K562 (cell line): ENCODE measurements at regions not wholly inside any gene's neighbourhood (a gene's known extent, or its start where the extent isn't known, plus 50 kb on each side); places are given as distances from the start of the nearest gene placed in this dataset.
A peak's percentile ranks its signal among the peaks of the same experiment; 100 is the strongest.

Source experiments
- ATAC-seq: fragments of 200-7000 bp; cut with Tn5 transposase; 3 replicates; pipeline ENCODE4 v1.9.1; 2020; ENCODE audit warnings: moderate library complexity
- BruUV-seq: library from RNA; stranded (reverse); fragments of 400-500 nt; replicated peaks from 2 replicates; lab custom pipeline; 2021; lab: Mats Ljungman, UMichigan
- CTCF ChIA-PET: fragments of 300-600 bp; formaldehyde crosslinking; extraction: SDS; loops from one replicate; lab custom pipeline; 2021; ENCODE audit warnings: low intra/inter-chr PET ratio; lab: Yijun Ruan, JAX
- POLR2A ChIA-PET: fragments of 300-600, 350-650 bp; sonication (Branson Sonifier 250); formaldehyde crosslinking; extraction: SDS; loops from one replicate; lab custom pipeline; 2021; ENCODE audit warnings: antibody characterized with exemption, inconsistent platforms; lab: Yijun Ruan, JAX
- DNase-seq, 4 experiments: peaks; one replicate each; pipeline versions ENCODE4 v3.0.0 to v3.0.0-alpha.2; 2011 to 2018; ENCODE audit warnings: low spot score in 3 of 4, mixed read lengths in 3 of 4; ENCODE audit errors: extremely low read depth in 1 of 4
- FAIRE-seq: peaks from 2 replicates; lab custom pipeline; 2011; peaks lifted over from hg19 to GRCh38; lab: Jason Lieb, UNC
- H2AFZ ChIP-seq: 2 replicates; pipeline ENCODE4 v1.6.0; 2011; ENCODE audit warnings: low read depth, low read length, control low read depth, inconsistent platforms
- H3K27ac ChIP-seq: fragments of 200-600 bp; 3 replicates; pipeline ENCODE4 v1.8.0; 2011; ENCODE audit warnings: low read depth, mild to moderate bottlenecking, control low read depth, inconsistent platforms, low read length, moderate library complexity, mixed read lengths; ENCODE audit errors: extremely low read depth
- H3K27me3 ChIP-seq, 2 experiments: fragments of 300-600 bp in 1 of 2; 2 replicates in 1 of 2; 3 replicates in 1 of 2; pipeline versions ENCODE4 v1.6.0 to v1.8.0; 2011; ENCODE audit warnings: inconsistent platforms in 2 of 2, low read length in 2 of 2, mild to moderate bottlenecking in 1 of 2, mixed read lengths in 1 of 2, moderate library complexity in 1 of 2; ENCODE audit not compliant: control insufficient read depth in 2 of 2, insufficient read depth in 2 of 2
- H3K36me3 ChIP-seq: fragments of 300-600 bp; 3 replicates; pipeline ENCODE4 v1.8.0; 2011; ENCODE audit warnings: mild to moderate bottlenecking, low read length, inconsistent platforms; ENCODE audit not compliant: control insufficient read depth, insufficient read depth
- H3K4me1 ChIP-seq, 2 experiments: fragments of 200-600 bp in 1 of 2; replicated peaks in 1 of 2; 2 replicates in 1 of 2; 3 replicates in 1 of 2; pipeline versions ENCODE4 v1.5.1 to v1.8.0; 2011; ENCODE audit warnings: inconsistent platforms in 2 of 2, low read length in 2 of 2, mild to moderate bottlenecking in 1 of 2, mixed read lengths in 1 of 2, moderate library complexity in 1 of 2; ENCODE audit not compliant: control insufficient read depth in 2 of 2, insufficient read depth in 2 of 2
- H3K4me2 ChIP-seq: 2 replicates; pipeline ENCODE4 v1.6.1; 2011; ENCODE audit warnings: low read length, control low read depth, inconsistent platforms, mixed read lengths; ENCODE audit not compliant: insufficient read depth
- H3K4me3 ChIP-seq: fragments of 200-600 bp; sonication (generic), shearing (Covaris generic); 2 replicates; pipeline ENCODE4 v1.5.1; 2016; ENCODE audit warnings: control low read depth, inconsistent platforms
- H3K79me2 ChIP-seq: fragments of 200-600 bp; 3 replicates; pipeline ENCODE4 v1.8.0; 2011; ENCODE audit warnings: low read length, inconsistent platforms; ENCODE audit not compliant: control insufficient read depth, insufficient read depth
- H3K9ac ChIP-seq, 2 experiments: 2 replicates each; pipeline versions ENCODE4 v1.6.0 to v1.6.1; 2011; ENCODE audit warnings: low read depth in 2 of 2, low read length in 2 of 2, control low read depth in 1 of 2, inconsistent platforms in 1 of 2, mild to moderate bottlenecking in 1 of 2, mixed read lengths in 1 of 2; ENCODE audit not compliant: insufficient read depth in 1 of 2
- H3K9me1 ChIP-seq: one replicate; pipeline ENCODE4 v1.6.0; 2011; ENCODE audit warnings: inconsistent platforms, mild to moderate bottlenecking, low read length, moderate library complexity; ENCODE audit not compliant: control insufficient read depth, insufficient read depth
- H3K9me3 ChIP-seq: replicated peaks from 2 replicates; pipeline ENCODE4 v1.5.1; 2011; ENCODE audit warnings: low read depth, low read length, inconsistent platforms; ENCODE audit not compliant: control insufficient read depth, insufficient read depth
- H4K20me1 ChIP-seq: replicated peaks from 2 replicates; pipeline ENCODE4 v1.6.1; 2011; ENCODE audit warnings: low read length, inconsistent platforms, mixed read lengths; ENCODE audit not compliant: control insufficient read depth, insufficient read depth
- BRF2 ChIP-seq: IDR thresholded peaks from 3 replicates; pipeline ENCODE4 v1.6.1; 2011; ENCODE audit warnings: borderline replicate concordance, mild to moderate bottlenecking; ENCODE audit not compliant: insufficient read length, insufficient read depth
- C11orf30 ChIP-seq: fragments of 450-650 bp; IDR thresholded peaks from 2 replicates; pipeline ENCODE4 v1.6.1; 2016; ENCODE audit warnings: low read depth, mild to moderate bottlenecking
- DACH1 ChIP-seq: fragments of 450-650 bp; IDR thresholded peaks from 2 replicates; pipeline ENCODE4 v1.6.1; 2018; ENCODE audit not compliant: partially characterized antibody
- ETV1 ChIP-seq: fragments of 450-650 bp; conservative IDR thresholded peaks from 2 replicates; pipeline ENCODE4 v1.6.1; 2016; ENCODE audit warnings: missing genetic modification characterization, control low read depth, low read depth, missing compliant biosample characterization
- ETV5 ChIP-seq: sonication (generic); formaldehyde crosslinking; IDR thresholded peaks from 2 replicates; pipeline ENCODE4 v1.4.0; 2020; ENCODE audit warnings: low read depth, mild to moderate bottlenecking, missing genetic modification reagents
- HMBOX1 ChIP-seq: sonication (generic); IDR thresholded peaks from 2 replicates; pipeline ENCODE4 v1.6.1; 2016
- NEUROD1 ChIP-seq: fragments of 150-350 bp; IDR thresholded peaks from 2 replicates; pipeline ENCODE4 v1.6.1; 2014; ENCODE audit warnings: borderline replicate concordance, low read length, low read depth; ENCODE audit not compliant: partially characterized antibody
- PRMT5 ChIP-seq: sonication (generic); formaldehyde crosslinking; IDR thresholded peaks from 2 replicates; pipeline ENCODE4 v1.5.0; 2020; ENCODE audit warnings: missing genetic modification reagents
- SLC30A9 ChIP-seq: fragments of 250-450 bp; sonication (Bioruptor Pico); IDR thresholded peaks from 2 replicates; pipeline ENCODE4 v1.8.0; 2022; ENCODE audit warnings: mild to moderate bottlenecking, moderate library complexity
- SMARCB1 ChIP-seq: IDR thresholded peaks from 2 replicates; pipeline ENCODE4 v1.6.1; 2011; ENCODE audit warnings: improper control_type of control experiment, low read depth; ENCODE audit not compliant: insufficient read length
- ZNF780A ChIP-seq: fragments of 250-450 bp; sonication (Bioruptor Pico); IDR thresholded peaks from 2 replicates; pipeline ENCODE4 v1.5.0; 2021; ENCODE audit warnings: mild to moderate bottlenecking
- WGBS: fragments of 100-300 bp; shearing (Covaris generic); methylation state at CpG from one replicate; pipeline ENCODE4 v1.1.6; 2016; ENCODE audit warnings: low coverage, mixed read lengths; ENCODE audit not compliant: insufficient coverage; ENCODE audit errors: missing lambda C conversion rate; 5-methylcytosine and 5-hydroxymethylcytosine counted together
- in situ Hi-C: fragments of 300-500 bp; cut with MboI; formaldehyde crosslinking; loops from 4 replicates; pipeline ENCODE4 v1.15.0; 2018; ENCODE audit warnings: inconsistent platforms, mixed read lengths
- intact Hi-C: fragments of 100-400 bp; cut with micrococcal nuclease; formaldehyde crosslinking; loops from 2 replicates; pipeline ENCODE4 v1.14.2; 2022
- TF ChIP-seq, protein P1 (sequence below), 2 experiments: fragments of 250-450 bp in 1 of 2; fragments of 450-650 bp in 1 of 2; sonication (Bioruptor Pico) in 1 of 2; IDR thresholded peaks; 2 replicates each; pipeline versions ENCODE4 v1.6.1 to v1.8.0; 2016 to 2021; ENCODE audit warnings: mild to moderate bottlenecking in 2 of 2, moderate library complexity in 2 of 2, missing compliant biosample characterization in 1 of 2, missing genetic modification characterization in 1 of 2
- TF ChIP-seq, protein P2 (sequence below): fragments of 200-800 bp; sonication (Bioruptor generic); IDR thresholded peaks from 2 replicates; pipeline ENCODE4 v1.6.1; 2016; ENCODE audit warnings: missing genetic modification characterization, missing compliant biosample characterization

DNA sequence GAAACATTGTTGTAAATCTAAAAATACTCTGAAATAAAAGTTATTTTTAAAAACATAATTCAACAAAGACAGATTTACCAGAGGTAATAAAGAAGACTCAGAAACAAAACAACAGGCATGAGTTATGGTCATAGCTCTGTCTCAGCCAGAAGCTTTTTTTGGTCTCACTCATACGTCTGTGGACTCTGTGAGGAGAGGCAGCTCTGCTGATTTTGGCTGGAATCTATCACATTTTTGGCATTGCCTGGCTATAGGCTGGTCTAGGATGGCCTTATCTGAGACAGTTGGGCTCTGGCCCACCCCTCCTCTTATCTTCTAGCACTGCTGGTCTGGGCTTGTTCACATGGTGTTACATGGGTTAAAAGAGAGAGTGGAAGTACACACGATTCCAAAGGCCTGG lies 514.0 kb upstream of the BTBD3 start:
- peak in 1 of 4 experiments; percentile 0 for DNase-seq
- H4K20me1 ChIP-seq: no peaks in the 10 kb centered on the region
- intact Hi-C loops (no loop called here), in situ Hi-C loops (no loop called here)
- no peaks in the 10 kb centered on the region for H3K9me3 ChIP-seq
- CTCF ChIA-PET: interaction anchor here (0.7 kb wide), 1 partner anchor 8 kb away, joined by 3 read pairs; no protein-coding TSS in a partner anchor
- no peaks in the 10 kb centered on the region for H3K27me3 ChIP-seq
- H3K27ac ChIP-seq: no peak overlapping the region
- WGBS: 0% methylated on average over 2 of the region's 2 CpGs
- ATAC-seq: no peak
- no peaks in the 10 kb centered on the region for H3K36me3 ChIP-seq
- H3K9me1 ChIP-seq: no peaks in the 10 kb centered on the region
- H3K4me2 ChIP-seq: no peak overlapping the region
- BruUV-seq: no TSS peak
- no peak for FAIRE-seq
- H3K79me2 ChIP-seq: no peaks in the 10 kb centered on the region
- no peaks in the 10 kb centered on the region for H3K4me1 ChIP-seq
- no peak overlapping the region for H2AFZ ChIP-seq
- no peak overlapping the region for H3K9ac ChIP-seq
- H3K4me3 ChIP-seq: no peak overlapping the region
- POLR2A ChIA-PET: no interaction called here
- no peak for TF ChIP-seq HMBOX1
- TF ChIP-seq, protein P1, sequence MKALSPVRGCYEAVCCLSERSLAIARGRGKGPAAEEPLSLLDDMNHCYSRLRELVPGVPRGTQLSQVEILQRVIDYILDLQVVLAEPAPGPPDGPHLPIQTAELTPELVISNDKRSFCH (CRISPR knock-in tag; IDR thresholded peaks at IDR 0.05): no peak
- TF ChIP-seq, protein P1 (tag; IDR thresholded peaks at IDR 0.05): no peak
- TF ChIP-seq C11orf30: no peak
- TF ChIP-seq DACH1: no peak
- TF ChIP-seq, protein P2, sequence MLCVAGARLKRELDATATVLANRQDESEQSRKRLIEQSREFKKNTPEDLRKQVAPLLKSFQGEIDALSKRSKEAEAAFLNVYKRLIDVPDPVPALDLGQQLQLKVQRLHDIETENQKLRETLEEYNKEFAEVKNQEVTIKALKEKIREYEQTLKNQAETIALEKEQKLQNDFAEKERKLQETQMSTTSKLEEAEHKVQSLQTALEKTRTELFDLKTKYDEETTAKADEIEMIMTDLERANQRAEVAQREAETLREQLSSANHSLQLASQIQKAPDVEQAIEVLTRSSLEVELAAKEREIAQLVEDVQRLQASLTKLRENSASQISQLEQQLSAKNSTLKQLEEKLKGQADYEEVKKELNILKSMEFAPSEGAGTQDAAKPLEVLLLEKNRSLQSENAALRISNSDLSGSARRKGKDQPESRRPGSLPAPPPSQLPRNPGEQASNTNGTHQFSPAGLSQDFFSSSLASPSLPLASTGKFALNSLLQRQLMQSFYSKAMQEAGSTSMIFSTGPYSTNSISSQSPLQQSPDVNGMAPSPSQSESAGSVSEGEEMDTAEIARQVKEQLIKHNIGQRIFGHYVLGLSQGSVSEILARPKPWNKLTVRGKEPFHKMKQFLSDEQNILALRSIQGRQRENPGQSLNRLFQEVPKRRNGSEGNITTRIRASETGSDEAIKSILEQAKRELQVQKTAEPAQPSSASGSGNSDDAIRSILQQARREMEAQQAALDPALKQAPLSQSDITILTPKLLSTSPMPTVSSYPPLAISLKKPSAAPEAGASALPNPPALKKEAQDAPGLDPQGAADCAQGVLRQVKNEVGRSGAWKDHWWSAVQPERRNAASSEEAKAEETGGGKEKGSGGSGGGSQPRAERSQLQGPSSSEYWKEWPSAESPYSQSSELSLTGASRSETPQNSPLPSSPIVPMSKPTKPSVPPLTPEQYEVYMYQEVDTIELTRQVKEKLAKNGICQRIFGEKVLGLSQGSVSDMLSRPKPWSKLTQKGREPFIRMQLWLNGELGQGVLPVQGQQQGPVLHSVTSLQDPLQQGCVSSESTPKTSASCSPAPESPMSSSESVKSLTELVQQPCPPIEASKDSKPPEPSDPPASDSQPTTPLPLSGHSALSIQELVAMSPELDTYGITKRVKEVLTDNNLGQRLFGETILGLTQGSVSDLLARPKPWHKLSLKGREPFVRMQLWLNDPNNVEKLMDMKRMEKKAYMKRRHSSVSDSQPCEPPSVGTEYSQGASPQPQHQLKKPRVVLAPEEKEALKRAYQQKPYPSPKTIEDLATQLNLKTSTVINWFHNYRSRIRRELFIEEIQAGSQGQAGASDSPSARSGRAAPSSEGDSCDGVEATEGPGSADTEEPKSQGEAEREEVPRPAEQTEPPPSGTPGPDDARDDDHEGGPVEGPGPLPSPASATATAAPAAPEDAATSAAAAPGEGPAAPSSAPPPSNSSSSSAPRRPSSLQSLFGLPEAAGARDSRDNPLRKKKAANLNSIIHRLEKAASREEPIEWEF (CRISPR knock-in tag): no peak
- no peak for TF ChIP-seq BRF2
- TF ChIP-seq ETV5: no peak
- TF ChIP-seq SLC30A9: no peak
- no peak for TF ChIP-seq SMARCB1
- no peak for TF ChIP-seq ETV1 (tag)
- TF ChIP-seq PRMT5: no peak
- no peak for TF ChIP-seq NEUROD1
- TF ChIP-seq ZNF780A (CRISPR knock-in tag): no peak
